K562 (cell line): ENCODE measurements at regions not wholly inside any gene's neighbourhood (a gene's known extent, or its start where the extent isn't known, plus 50 kb on each side); places are given as distances from the start of the nearest gene placed in this dataset.

Experiments
- BACH1 ChIP-seq: fragments of 200-800 bp; sonication (Bioruptor generic); IDR thresholded peaks from 2 replicates; pipeline ENCODE4 v1.6.1; 2016; ENCODE audit warnings: missing genetic modification characterization, missing compliant biosample characterization
- CTBP1 ChIP-seq: fragments of 450-650 bp; IDR thresholded peaks from 2 replicates; pipeline ENCODE4 v1.6.1; 2016; ENCODE audit warnings: borderline replicate concordance
- CUX1 ChIP-seq: fragments of 200-800 bp; sonication (Bioruptor generic); IDR thresholded peaks from 2 replicates; pipeline ENCODE4 v1.6.1; 2016; ENCODE audit warnings: missing genetic modification characterization, missing compliant biosample characterization
- HDAC8 ChIP-seq: fragments of 450-650 bp; IDR thresholded peaks from 2 replicates; pipeline ENCODE4 v1.6.1; 2016; ENCODE audit warnings: mild to moderate bottlenecking, missing genetic modification characterization, moderate library complexity, missing compliant biosample characterization
- JUND ChIP-seq, 2 experiments: IDR thresholded peaks; 2 replicates in 1 of 2; 3 replicates in 1 of 2; pipeline ENCODE4 v1.6.1; 2011; ENCODE audit warnings: borderline replicate concordance in 2 of 2, low read depth in 2 of 2, low read length in 2 of 2, improper control_type of control experiment in 1 of 2, missing biosample characterization in 1 of 2, missing genetic modification characterization in 1 of 2, missing genetic modification reagents in 1 of 2
- MCM3 ChIP-seq: fragments of 450-650 bp; IDR thresholded peaks from 2 replicates; pipeline ENCODE4 v1.6.1; 2016
- NFATC3 ChIP-seq: fragments of 450-650 bp; IDR thresholded peaks from 2 replicates; pipeline ENCODE4 v1.6.1; 2017; ENCODE audit warnings: mild to moderate bottlenecking
- NFE2 ChIP-seq: IDR thresholded peaks from 2 replicates; pipeline ENCODE4 v1.6.1; 2014; ENCODE audit warnings: antibody characterized with exemption, low read depth
- RFX5 ChIP-seq: IDR thresholded peaks from 2 replicates; pipeline ENCODE4 v1.6.1; 2011; ENCODE audit warnings: low read depth, mild to moderate bottlenecking, improper control_type of control experiment, low read length
- SAFB2 ChIP-seq: fragments of 200-400 bp; formaldehyde crosslinking; IDR thresholded peaks from 2 replicates; pipeline ENCODE4 v1.6.1; 2018; ENCODE audit warnings: borderline replicate concordance, low read length, low read depth, moderate library complexity; ENCODE audit not compliant: severe bottlenecking
- SRSF9 ChIP-seq: fragments of 200-400 bp; formaldehyde crosslinking; IDR thresholded peaks from 2 replicates; pipeline ENCODE4 v1.6.1; 2017; ENCODE audit warnings: low read depth, low read length, borderline replicate concordance
- ZNF57 ChIP-seq: fragments of 450-650 bp; formaldehyde crosslinking; IDR thresholded peaks from 2 replicates; pipeline ENCODE4 v1.4.0; 2020; ENCODE audit warnings: mild to moderate bottlenecking, moderate library complexity
- ZNF668 ChIP-seq: fragments of 250-450 bp; sonication (Bioruptor Pico); IDR thresholded peaks from 2 replicates; pipeline ENCODE4 v1.8.0; 2022; ENCODE audit warnings: mild to moderate bottlenecking, inconsistent platforms
- TF ChIP-seq, protein P1 (sequence below): fragments of 250-450 bp; sonication (Bioruptor Pico); IDR thresholded peaks from 2 replicates; pipeline ENCODE4 v1.4.0; 2020; ENCODE audit warnings: mild to moderate bottlenecking, moderate library complexity
- TF ChIP-seq, protein P2 (sequence below): sonication (generic); formaldehyde crosslinking; IDR thresholded peaks from 2 replicates; pipeline ENCODE4 v1.8.0; 2023; ENCODE audit warnings: missing genetic modification reagents, mild to moderate bottlenecking, borderline replicate concordance

GRCh38 chr12:89856431-89856830 is 147.8 kb upstream of the ATP2B1 start (continued):
- TF ChIP-seq, protein P1, sequence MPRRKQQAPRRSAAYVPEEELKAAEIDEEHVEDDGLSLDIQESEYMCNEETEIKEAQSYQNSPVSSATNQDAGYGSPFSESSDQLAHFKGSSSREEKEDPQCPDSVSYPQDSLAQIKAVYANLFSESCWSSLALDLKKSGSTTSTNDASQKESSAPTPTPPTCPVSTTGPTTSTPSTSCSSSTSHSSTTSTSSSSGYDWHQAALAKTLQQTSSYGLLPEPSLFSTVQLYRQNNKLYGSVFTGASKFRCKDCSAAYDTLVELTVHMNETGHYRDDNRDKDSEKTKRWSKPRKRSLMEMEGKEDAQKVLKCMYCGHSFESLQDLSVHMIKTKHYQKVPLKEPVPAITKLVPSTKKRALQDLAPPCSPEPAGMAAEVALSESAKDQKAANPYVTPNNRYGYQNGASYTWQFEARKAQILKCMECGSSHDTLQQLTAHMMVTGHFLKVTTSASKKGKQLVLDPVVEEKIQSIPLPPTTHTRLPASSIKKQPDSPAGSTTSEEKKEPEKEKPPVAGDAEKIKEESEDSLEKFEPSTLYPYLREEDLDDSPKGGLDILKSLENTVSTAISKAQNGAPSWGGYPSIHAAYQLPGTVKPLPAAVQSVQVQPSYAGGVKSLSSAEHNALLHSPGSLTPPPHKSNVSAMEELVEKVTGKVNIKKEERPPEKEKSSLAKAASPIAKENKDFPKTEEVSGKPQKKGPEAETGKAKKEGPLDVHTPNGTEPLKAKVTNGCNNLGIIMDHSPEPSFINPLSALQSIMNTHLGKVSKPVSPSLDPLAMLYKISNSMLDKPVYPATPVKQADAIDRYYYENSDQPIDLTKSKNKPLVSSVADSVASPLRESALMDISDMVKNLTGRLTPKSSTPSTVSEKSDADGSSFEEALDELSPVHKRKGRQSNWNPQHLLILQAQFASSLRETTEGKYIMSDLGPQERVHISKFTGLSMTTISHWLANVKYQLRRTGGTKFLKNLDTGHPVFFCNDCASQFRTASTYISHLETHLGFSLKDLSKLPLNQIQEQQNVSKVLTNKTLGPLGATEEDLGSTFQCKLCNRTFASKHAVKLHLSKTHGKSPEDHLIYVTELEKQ (CRISPR knock-in tag), result no peak
- TF ChIP-seq, protein P2, sequence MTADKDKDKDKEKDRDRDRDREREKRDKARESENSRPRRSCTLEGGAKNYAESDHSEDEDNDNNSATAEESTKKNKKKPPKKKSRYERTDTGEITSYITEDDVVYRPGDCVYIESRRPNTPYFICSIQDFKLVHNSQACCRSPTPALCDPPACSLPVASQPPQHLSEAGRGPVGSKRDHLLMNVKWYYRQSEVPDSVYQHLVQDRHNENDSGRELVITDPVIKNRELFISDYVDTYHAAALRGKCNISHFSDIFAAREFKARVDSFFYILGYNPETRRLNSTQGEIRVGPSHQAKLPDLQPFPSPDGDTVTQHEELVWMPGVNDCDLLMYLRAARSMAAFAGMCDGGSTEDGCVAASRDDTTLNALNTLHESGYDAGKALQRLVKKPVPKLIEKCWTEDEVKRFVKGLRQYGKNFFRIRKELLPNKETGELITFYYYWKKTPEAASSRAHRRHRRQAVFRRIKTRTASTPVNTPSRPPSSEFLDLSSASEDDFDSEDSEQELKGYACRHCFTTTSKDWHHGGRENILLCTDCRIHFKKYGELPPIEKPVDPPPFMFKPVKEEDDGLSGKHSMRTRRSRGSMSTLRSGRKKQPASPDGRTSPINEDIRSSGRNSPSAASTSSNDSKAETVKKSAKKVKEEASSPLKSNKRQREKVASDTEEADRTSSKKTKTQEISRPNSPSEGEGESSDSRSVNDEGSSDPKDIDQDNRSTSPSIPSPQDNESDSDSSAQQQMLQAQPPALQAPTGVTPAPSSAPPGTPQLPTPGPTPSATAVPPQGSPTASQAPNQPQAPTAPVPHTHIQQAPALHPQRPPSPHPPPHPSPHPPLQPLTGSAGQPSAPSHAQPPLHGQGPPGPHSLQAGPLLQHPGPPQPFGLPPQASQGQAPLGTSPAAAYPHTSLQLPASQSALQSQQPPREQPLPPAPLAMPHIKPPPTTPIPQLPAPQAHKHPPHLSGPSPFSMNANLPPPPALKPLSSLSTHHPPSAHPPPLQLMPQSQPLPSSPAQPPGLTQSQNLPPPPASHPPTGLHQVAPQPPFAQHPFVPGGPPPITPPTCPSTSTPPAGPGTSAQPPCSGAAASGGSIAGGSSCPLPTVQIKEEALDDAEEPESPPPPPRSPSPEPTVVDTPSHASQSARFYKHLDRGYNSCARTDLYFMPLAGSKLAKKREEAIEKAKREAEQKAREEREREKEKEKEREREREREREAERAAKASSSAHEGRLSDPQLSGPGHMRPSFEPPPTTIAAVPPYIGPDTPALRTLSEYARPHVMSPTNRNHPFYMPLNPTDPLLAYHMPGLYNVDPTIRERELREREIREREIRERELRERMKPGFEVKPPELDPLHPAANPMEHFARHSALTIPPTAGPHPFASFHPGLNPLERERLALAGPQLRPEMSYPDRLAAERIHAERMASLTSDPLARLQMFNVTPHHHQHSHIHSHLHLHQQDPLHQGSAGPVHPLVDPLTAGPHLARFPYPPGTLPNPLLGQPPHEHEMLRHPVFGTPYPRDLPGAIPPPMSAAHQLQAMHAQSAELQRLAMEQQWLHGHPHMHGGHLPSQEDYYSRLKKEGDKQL (CRISPR knock-in tag), result no peak
- TF ChIP-seq SRSF9 (no peak), RFX5 (no peak), CTBP1 (no peak), HDAC8 (no peak), NFE2 (peak; percentile 59; the same call in 1 of the 2 replicates), CUX1 (CRISPR knock-in tag) (no peak), JUND (IDR thresholded peaks at IDR 0.05; ENCODE audit: borderline replicate concordance, low read depth, low read length) (peak; percentile 80), JUND (tag; IDR thresholded peaks at IDR 0.05; ENCODE audit: borderline replicate concordance, low read depth, low read length) (peak; percentile 69; the same call in 1 of the 3 replicates), ZNF57 (CRISPR knock-in tag) (no peak), NFATC3 (no peak), SAFB2 (no peak), MCM3 (no peak), BACH1 (peak; percentile 68; the same call in 1 of the 2 replicates), ZNF668 (CRISPR knock-in tag) (no peak)
